Stimulated activated CD8-positive, alpha-beta memory T cell treated with anti-CD3 and anti-CD28 coated beads, Interleukin-7, amount 100 ng/mL, for 48 hours (primary cell): ENCODE measurements at regions not wholly inside any gene's neighbourhood (a gene's known extent, or its start where the extent isn't known, plus 50 kb on each side); places are given as distances from the start of the nearest gene placed in this dataset.

Experiments used
- DNase-seq, 2 donors: peaks; one replicate each; pipeline ENCODE4 v3.0.0-alpha.2; 2020; ENCODE audit warnings: low read depth in 1 of 2; ENCODE audit errors: extremely low read depth in 1 of 2

DNA sequence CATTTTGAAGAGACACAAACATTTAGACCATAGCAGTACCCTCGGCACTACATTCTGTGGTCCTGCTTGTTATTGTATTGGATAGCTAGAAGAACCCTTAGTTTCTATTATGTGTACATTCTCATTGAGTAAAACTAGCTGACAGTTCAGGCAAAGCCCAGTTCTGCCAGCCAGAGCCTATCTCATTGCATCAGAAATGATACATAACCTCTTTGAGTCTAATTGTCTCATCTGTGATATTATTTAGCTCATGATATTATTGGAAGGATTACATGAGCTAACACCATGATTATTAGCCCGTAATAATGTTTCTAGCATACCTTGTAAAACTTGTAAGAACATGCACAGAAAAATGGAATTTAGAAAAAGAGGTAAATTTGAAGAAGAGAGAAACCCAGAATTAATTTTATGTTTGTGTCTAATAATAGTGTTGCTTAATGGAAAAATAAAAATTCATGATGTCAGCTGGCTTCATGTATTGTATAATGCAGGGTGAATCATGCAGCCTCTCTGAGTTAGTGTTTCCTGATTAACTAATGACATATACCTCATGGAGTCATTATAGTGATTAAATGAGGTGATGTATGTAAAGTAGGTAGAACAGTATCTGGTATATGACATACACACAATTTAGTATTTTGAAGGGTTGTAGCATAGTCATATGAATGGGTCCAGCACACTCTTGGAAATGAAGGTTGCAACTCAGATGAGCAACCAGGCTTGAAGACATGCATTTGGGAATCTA lies 339.4 kb upstream of the GRM7 start:
- no peak for DNase-seq

- no peak for DNase-seq
Observed at GRCh38 chr3:6522191-6522590, 338.7 kb upstream of the GRM7 start.

DNA sequence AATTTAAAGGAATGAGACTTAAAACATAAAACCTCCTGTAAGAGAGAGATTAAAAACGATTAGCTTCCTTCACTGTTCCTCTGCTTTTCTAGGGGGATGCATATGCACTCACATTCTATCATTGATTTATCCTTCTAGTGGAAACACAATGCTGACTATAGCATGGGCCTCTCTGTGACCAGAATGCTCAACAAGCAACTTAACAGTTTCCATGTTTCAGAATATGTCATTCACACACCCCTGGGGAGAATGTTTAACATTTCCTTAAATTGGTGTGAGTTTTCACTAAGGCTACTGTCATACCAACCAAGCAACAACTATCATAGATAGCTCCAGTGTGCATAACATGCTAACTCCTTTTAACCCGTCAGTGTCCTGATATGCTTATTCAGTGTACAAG lies 337.9 kb upstream of the GRM7 start:
- no peak for DNase-seq

- no peak for DNase-seq
Observed at GRCh38 chr3:6524479-6524878, 336.4 kb upstream of the GRM7 start.

DNA sequence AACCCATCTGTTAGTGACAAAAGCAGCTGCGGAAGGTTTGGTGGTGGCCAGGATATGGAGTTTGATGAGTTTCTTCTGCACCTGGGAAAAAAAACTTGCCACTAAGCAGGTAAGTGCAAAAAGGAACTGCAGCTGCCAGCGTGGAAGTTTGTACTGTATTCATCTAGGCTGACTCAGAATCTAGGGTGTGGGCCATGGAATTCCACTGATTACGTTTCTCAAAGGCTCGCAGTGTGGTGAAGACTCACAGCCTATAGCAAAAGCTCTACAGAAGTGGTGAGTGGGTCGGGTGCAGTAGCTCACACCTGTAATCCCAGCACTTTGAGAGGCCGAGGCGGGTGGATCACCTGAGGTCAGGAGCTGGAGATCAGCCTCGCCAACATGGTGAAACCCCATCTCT lies 334.6 kb upstream of the GRM7 start:
- no peak for DNase-seq

DNA sequence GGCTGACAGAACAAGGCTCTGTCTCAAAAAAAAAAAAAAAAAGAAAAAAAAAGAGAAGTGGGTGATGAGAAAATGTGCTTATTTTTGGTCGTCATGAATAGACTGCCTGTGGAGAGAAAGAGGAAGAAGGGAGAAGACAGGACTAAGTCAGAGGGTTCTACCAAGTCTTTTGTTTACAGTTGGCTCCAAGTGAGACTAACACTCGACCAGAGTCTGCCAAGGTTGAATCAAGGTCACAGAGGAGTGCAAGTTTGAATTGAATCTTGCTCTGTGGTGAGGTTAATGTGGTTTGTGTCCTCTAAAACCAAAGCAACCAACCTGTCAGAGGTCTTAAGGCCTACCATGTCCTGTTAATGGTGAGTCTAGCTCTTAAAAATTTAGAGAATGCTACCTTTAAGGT lies 334.1 kb upstream of the GRM7 start:
- no peak for DNase-seq

- no peak for DNase-seq
Observed at GRCh38 chr3:6528951-6529350, 332.0 kb upstream of the GRM7 start.

DNA sequence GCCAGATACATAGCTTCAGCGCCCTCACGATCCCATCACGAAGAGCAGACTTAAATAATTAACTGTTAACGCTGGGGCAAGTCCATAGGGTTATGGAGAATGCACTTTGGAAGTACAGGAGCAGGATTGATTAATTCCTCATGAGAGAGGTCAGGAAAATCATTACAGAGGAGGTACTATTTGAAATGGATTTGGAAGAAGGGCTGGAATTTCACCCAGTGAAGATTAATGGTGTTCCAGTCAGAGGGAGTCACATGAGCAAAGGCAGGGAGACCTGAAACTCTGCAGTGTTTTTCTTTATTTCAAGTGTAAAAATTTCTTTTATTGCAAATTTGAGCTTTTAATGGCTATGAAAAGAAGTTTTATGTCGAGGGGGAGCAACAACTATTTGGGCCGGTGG lies 329.8 kb upstream of the GRM7 start:
- no peak for DNase-seq

DNA sequence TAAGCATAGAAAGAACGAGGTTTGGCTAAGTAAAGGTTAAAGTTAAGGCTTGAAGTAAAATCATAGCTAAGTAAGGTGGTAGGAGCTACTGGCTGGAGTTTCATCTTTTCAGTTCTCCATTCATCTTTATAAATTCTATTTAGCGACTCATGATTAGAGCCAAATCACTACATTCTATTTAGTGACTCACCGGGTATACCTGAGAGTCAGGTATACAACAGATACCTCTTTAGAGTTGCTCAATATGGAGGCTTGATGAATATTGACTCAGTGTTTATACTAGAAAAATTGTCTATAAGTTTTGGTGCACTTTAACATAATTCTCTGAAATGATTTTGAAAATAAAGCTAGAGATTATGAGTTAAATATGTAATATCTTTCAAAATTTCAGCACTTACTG lies 328.8 kb upstream of the GRM7 start:
- DNase-seq = no peak

GRCh38 chr3:6540981-6541380 lies 319.9 kb upstream of the GRM7 start:
- DNase-seq = no peak

GRCh38 chr3:6542795-6543194 lies 318.1 kb upstream of the GRM7 start:
- DNase-seq = no peak

DNA sequence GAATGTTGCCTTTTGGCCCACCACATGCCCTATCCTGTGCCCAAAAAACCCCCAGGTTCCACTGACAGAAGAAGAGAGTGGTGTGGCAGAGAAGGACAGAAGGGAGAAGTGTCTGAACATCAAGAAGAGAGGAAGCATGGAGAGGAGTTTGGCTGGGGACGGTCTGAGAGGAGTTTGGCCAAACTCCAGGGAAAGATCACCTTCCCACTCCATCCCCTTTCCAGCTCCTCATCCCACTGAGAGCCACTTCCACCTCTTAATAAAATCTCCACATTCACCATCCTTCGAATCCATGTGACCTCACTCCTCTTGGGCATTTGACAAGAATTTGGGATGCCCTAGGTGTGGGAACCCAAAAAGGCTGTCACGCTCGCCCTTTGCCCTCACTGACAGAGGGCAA lies 311.6 kb upstream of the GRM7 start:
- DNase-seq = no peak

- no peak for DNase-seq
Observed at GRCh38 chr3:6551165-6551564, 309.8 kb upstream of the GRM7 start.

- DNase-seq = no peak
Observed at GRCh38 chr3:6560259-6560658, 300.7 kb upstream of the GRM7 start.

GRCh38 chr3:6567241-6567640 lies 293.7 kb upstream of the GRM7 start:
- DNase-seq = no peak

DNA sequence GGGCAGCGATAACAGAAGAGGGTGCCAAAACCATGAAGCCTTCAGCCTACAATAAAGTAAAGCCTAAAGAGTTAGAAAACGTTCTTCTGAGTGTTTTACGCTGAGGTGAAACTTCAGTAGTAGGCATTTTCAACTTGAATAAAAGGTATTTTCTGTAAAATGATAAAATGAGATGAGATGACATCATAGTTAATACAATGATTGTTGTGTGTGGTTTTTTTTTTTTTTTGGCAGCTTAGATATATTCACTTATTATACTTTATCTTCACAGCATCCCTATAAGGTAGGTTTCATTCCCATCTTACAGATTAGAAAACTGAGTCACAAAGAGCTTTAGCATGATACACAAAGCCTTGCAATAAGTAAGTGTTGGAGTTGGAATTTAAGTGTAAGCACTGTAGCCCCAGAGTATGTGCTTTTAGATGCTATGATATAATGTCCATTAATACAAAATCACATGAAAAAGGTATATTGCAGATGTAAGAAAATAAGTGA lies 291.9 kb upstream of the GRM7 start:
- no peak for DNase-seq

GRCh38 chr3:6571448-6571847 lies 289.5 kb upstream of the GRM7 start:
- no peak for DNase-seq

GRCh38 chr3:6577584-6577983 lies 283.3 kb upstream of the GRM7 start:
- DNase-seq = no peak

- DNase-seq = no peak
Observed at GRCh38 chr3:6578526-6578925, 282.4 kb upstream of the GRM7 start.

- DNase-seq = no peak
Observed at GRCh38 chr3:6580808-6581207, 280.1 kb upstream of the GRM7 start.

DNA sequence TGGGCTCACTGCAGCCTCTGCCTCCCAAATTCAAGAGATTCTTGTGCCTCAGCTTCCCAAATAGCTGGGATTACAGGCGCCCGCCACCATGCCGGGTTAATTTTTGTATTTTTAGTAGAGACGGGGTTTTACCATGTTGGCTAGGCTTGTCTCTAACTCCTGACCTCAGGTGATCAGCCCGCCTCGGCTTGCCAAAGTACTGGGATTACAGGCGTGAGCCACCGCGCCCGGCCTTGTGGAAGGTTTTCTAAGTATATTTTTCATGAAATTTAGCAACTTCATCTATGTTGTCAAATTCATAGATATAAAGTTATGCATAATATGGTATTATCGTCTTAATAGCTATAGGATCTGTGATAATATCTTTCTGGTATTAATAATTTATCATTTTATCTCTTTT lies 275.6 kb upstream of the GRM7 start:
- DNase-seq = no peak

GRCh38 chr3:6600237-6600636 lies 260.7 kb upstream of the GRM7 start:
- no peak for DNase-seq

DNA sequence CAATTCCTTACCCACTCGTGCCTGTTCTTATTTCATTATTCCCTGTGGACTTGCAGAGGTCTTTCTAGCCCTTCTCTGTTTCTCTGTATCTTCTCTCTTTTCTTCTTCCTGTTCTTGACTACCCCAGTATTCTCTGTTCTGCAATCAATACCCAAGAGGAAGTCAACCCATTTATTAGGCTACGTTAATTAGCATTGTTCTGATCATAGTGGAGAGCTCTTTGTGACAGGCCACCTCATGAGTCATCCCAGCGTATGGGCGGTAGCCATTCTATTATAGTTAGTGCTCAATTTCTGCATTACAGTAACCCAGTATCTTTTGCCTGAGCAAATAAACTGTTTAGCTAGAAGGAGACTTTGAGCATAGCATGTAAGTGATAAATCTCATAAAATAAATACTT lies 259.5 kb upstream of the GRM7 start:
- DNase-seq = no peak
